K562 (cell line): ENCODE measurements at regions not wholly inside any gene's neighbourhood (a gene's known extent, or its start where the extent isn't known, plus 50 kb on each side); places are given as distances from the start of the nearest gene placed in this dataset.

Source experiments
- ATAC-seq: fragments of 200-7000 bp; cut with Tn5 transposase; 3 replicates; pipeline ENCODE4 v1.9.1; 2020; ENCODE audit warnings: moderate library complexity
- BruUV-seq: library from RNA; stranded (reverse); fragments of 400-500 nt; replicated peaks from 2 replicates; lab custom pipeline; 2021; lab: Mats Ljungman, UMichigan
- CTCF ChIA-PET: fragments of 300-600 bp; formaldehyde crosslinking; extraction: SDS; loops from one replicate; lab custom pipeline; 2021; ENCODE audit warnings: low intra/inter-chr PET ratio; lab: Yijun Ruan, JAX
- POLR2A ChIA-PET: fragments of 300-600, 350-650 bp; sonication (Branson Sonifier 250); formaldehyde crosslinking; extraction: SDS; loops from one replicate; lab custom pipeline; 2021; ENCODE audit warnings: antibody characterized with exemption, inconsistent platforms; lab: Yijun Ruan, JAX
- DNase-seq, 4 experiments: peaks; one replicate each; pipeline versions ENCODE4 v3.0.0 to v3.0.0-alpha.2; 2011 to 2018; ENCODE audit warnings: low spot score in 3 of 4, mixed read lengths in 3 of 4; ENCODE audit errors: extremely low read depth in 1 of 4
- FAIRE-seq: peaks from 2 replicates; lab custom pipeline; 2011; peaks lifted over from hg19 to GRCh38; lab: Jason Lieb, UNC
- H2AFZ ChIP-seq: 2 replicates; pipeline ENCODE4 v1.6.0; 2011; ENCODE audit warnings: low read depth, low read length, control low read depth, inconsistent platforms
- H3K27ac ChIP-seq: fragments of 200-600 bp; 3 replicates; pipeline ENCODE4 v1.8.0; 2011; ENCODE audit warnings: low read depth, mild to moderate bottlenecking, control low read depth, inconsistent platforms, low read length, moderate library complexity, mixed read lengths; ENCODE audit errors: extremely low read depth
- H3K27me3 ChIP-seq, 2 experiments: fragments of 300-600 bp in 1 of 2; 2 replicates in 1 of 2; 3 replicates in 1 of 2; pipeline versions ENCODE4 v1.6.0 to v1.8.0; 2011; ENCODE audit warnings: inconsistent platforms in 2 of 2, low read length in 2 of 2, mild to moderate bottlenecking in 1 of 2, mixed read lengths in 1 of 2, moderate library complexity in 1 of 2; ENCODE audit not compliant: control insufficient read depth in 2 of 2, insufficient read depth in 2 of 2
- H3K36me3 ChIP-seq: fragments of 300-600 bp; 3 replicates; pipeline ENCODE4 v1.8.0; 2011; ENCODE audit warnings: mild to moderate bottlenecking, low read length, inconsistent platforms; ENCODE audit not compliant: control insufficient read depth, insufficient read depth
- H3K4me1 ChIP-seq, 2 experiments: fragments of 200-600 bp in 1 of 2; replicated peaks in 1 of 2; 2 replicates in 1 of 2; 3 replicates in 1 of 2; pipeline versions ENCODE4 v1.5.1 to v1.8.0; 2011; ENCODE audit warnings: inconsistent platforms in 2 of 2, low read length in 2 of 2, mild to moderate bottlenecking in 1 of 2, mixed read lengths in 1 of 2, moderate library complexity in 1 of 2; ENCODE audit not compliant: control insufficient read depth in 2 of 2, insufficient read depth in 2 of 2
- H3K4me2 ChIP-seq: 2 replicates; pipeline ENCODE4 v1.6.1; 2011; ENCODE audit warnings: low read length, control low read depth, inconsistent platforms, mixed read lengths; ENCODE audit not compliant: insufficient read depth
- H3K4me3 ChIP-seq: fragments of 200-600 bp; sonication (generic), shearing (Covaris generic); 2 replicates; pipeline ENCODE4 v1.5.1; 2016; ENCODE audit warnings: control low read depth, inconsistent platforms
- H3K79me2 ChIP-seq: fragments of 200-600 bp; 3 replicates; pipeline ENCODE4 v1.8.0; 2011; ENCODE audit warnings: low read length, inconsistent platforms; ENCODE audit not compliant: control insufficient read depth, insufficient read depth
- H3K9ac ChIP-seq, 2 experiments: 2 replicates each; pipeline versions ENCODE4 v1.6.0 to v1.6.1; 2011; ENCODE audit warnings: low read depth in 2 of 2, low read length in 2 of 2, control low read depth in 1 of 2, inconsistent platforms in 1 of 2, mild to moderate bottlenecking in 1 of 2, mixed read lengths in 1 of 2; ENCODE audit not compliant: insufficient read depth in 1 of 2
- H3K9me1 ChIP-seq: one replicate; pipeline ENCODE4 v1.6.0; 2011; ENCODE audit warnings: inconsistent platforms, mild to moderate bottlenecking, low read length, moderate library complexity; ENCODE audit not compliant: control insufficient read depth, insufficient read depth
- H3K9me3 ChIP-seq: replicated peaks from 2 replicates; pipeline ENCODE4 v1.5.1; 2011; ENCODE audit warnings: low read depth, low read length, inconsistent platforms; ENCODE audit not compliant: control insufficient read depth, insufficient read depth
- H4K20me1 ChIP-seq: replicated peaks from 2 replicates; pipeline ENCODE4 v1.6.1; 2011; ENCODE audit warnings: low read length, inconsistent platforms, mixed read lengths; ENCODE audit not compliant: control insufficient read depth, insufficient read depth
- ARID2 ChIP-seq: fragments of 450-650 bp; IDR thresholded peaks from 2 replicates; pipeline ENCODE4 v1.6.1; 2017; ENCODE audit warnings: antibody characterized with exemption, mild to moderate bottlenecking
- C11orf30 ChIP-seq: fragments of 450-650 bp; IDR thresholded peaks from 2 replicates; pipeline ENCODE4 v1.6.1; 2016; ENCODE audit warnings: low read depth, mild to moderate bottlenecking
- CCAR2 ChIP-seq: fragments of 200-400 bp; formaldehyde crosslinking; IDR thresholded peaks from 2 replicates; pipeline ENCODE4 v1.6.1; 2017; ENCODE audit warnings: mild to moderate bottlenecking, low read depth, low read length
- HDAC1 ChIP-seq, 2 experiments: fragments of 450-650 bp; IDR thresholded peaks; 2 replicates each; pipeline ENCODE4 v1.6.1; 2016 to 2017; ENCODE audit warnings: inconsistent platforms in 1 of 2, mild to moderate bottlenecking in 1 of 2, moderate library complexity in 1 of 2
- HNRNPH1 ChIP-seq: fragments of 200-400 bp; formaldehyde crosslinking; optimal IDR thresholded peaks from 2 replicates; pipeline ENCODE3; 2017; ENCODE audit warnings: low read depth, mild to moderate bottlenecking, low read length, moderate library complexity
- HNRNPLL ChIP-seq: fragments of 200-400 bp; formaldehyde crosslinking; IDR thresholded peaks from 2 replicates; pipeline ENCODE4 v1.6.1; 2017; ENCODE audit warnings: low read length, low read depth, mild to moderate bottlenecking; ENCODE audit not compliant: poor library complexity, severe bottlenecking
- HNRNPUL1 ChIP-seq: fragments of 200-400 bp; formaldehyde crosslinking; IDR thresholded peaks from 2 replicates; pipeline ENCODE4 v1.6.1; 2017; ENCODE audit warnings: low read length
- HSF4 ChIP-seq: fragments of 250-450 bp; sonication (Bioruptor Pico); IDR thresholded peaks from 2 replicates; pipeline ENCODE4 v2.1.2; 2022; ENCODE audit warnings: mild to moderate bottlenecking, moderate library complexity, borderline replicate concordance
- NFXL1 ChIP-seq: fragments of 450-650 bp; formaldehyde crosslinking; IDR thresholded peaks from 2 replicates; pipeline ENCODE4 v1.4.0; 2021; ENCODE audit warnings: mild to moderate bottlenecking
- POLR2A ChIP-seq: fragments of 450-650 bp; conservative IDR thresholded peaks from 2 replicates; pipeline ENCODE4 v1.6.1; 2016
- POLR3G ChIP-seq: IDR thresholded peaks from 2 replicates; pipeline ENCODE4 v1.6.1; 2011; ENCODE audit not compliant: insufficient read length, insufficient replicate concordance; ENCODE audit errors: extremely low read depth
- TAL1 ChIP-seq: fragments of 450-650 bp; IDR thresholded peaks from 2 replicates; pipeline ENCODE4 v1.6.1; 2016; ENCODE audit warnings: mild to moderate bottlenecking
- ZBED1 ChIP-seq: IDR thresholded peaks from 2 replicates; pipeline ENCODE4 v1.6.1; 2014
- ZNF384 ChIP-seq: IDR thresholded peaks from 2 replicates; pipeline ENCODE4 v1.6.1; 2012; ENCODE audit warnings: low read depth, low read length, improper control_type of control experiment
- WGBS: fragments of 100-300 bp; shearing (Covaris generic); methylation state at CpG from one replicate; pipeline ENCODE4 v1.1.6; 2016; ENCODE audit warnings: low coverage, mixed read lengths; ENCODE audit not compliant: insufficient coverage; ENCODE audit errors: missing lambda C conversion rate; 5-methylcytosine and 5-hydroxymethylcytosine counted together
- in situ Hi-C: fragments of 300-500 bp; cut with MboI; formaldehyde crosslinking; loops from 4 replicates; pipeline ENCODE4 v1.15.0; 2018; ENCODE audit warnings: inconsistent platforms, mixed read lengths
- intact Hi-C: fragments of 100-400 bp; cut with micrococcal nuclease; formaldehyde crosslinking; loops from 2 replicates; pipeline ENCODE4 v1.14.2; 2022
- TF ChIP-seq, protein P1 (sequence below): sonication (generic); formaldehyde crosslinking; IDR thresholded peaks from 2 replicates; pipeline ENCODE4 v1.8.0; 2022; ENCODE audit warnings: mild to moderate bottlenecking, missing genetic modification reagents
- TF ChIP-seq, protein P2 (sequence below): sonication (generic); formaldehyde crosslinking; IDR thresholded peaks from 2 replicates; pipeline ENCODE4 v1.8.0; 2022; ENCODE audit warnings: mild to moderate bottlenecking, missing genetic modification reagents

DNA sequence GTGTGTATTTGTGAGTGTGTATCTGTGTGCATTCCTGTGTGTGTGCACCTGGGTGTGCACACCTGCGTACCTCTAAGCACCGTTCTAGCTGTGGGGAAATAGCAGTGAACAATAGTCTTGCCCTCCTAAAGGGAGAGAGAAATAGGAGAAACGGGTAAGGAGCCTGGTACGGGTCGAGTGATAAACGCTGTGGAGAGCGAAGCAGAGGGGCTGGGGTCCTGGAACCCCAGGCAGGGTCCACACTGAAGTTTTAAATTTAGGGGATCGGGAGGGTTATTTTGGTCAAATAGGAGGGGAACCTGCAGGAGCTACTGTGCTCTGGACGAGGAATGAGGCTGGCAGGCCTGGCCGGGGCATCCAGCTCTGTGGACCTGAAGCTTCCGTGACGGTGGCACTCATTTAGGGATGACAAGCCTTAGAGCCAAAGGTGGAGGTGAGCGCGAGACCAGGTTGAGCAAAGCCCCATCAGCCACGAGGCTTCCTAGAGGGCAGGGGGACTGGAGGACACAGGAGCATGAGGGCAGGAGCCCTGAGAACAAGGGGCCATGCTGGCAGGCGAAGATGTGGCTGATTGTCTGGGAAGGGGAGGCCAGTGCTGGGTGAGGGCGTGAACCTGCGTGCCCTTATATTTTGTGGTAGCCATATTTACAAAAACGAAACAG is 188.0 kb downstream of the RTP5 start (continued):
- TF ChIP-seq, protein P1, sequence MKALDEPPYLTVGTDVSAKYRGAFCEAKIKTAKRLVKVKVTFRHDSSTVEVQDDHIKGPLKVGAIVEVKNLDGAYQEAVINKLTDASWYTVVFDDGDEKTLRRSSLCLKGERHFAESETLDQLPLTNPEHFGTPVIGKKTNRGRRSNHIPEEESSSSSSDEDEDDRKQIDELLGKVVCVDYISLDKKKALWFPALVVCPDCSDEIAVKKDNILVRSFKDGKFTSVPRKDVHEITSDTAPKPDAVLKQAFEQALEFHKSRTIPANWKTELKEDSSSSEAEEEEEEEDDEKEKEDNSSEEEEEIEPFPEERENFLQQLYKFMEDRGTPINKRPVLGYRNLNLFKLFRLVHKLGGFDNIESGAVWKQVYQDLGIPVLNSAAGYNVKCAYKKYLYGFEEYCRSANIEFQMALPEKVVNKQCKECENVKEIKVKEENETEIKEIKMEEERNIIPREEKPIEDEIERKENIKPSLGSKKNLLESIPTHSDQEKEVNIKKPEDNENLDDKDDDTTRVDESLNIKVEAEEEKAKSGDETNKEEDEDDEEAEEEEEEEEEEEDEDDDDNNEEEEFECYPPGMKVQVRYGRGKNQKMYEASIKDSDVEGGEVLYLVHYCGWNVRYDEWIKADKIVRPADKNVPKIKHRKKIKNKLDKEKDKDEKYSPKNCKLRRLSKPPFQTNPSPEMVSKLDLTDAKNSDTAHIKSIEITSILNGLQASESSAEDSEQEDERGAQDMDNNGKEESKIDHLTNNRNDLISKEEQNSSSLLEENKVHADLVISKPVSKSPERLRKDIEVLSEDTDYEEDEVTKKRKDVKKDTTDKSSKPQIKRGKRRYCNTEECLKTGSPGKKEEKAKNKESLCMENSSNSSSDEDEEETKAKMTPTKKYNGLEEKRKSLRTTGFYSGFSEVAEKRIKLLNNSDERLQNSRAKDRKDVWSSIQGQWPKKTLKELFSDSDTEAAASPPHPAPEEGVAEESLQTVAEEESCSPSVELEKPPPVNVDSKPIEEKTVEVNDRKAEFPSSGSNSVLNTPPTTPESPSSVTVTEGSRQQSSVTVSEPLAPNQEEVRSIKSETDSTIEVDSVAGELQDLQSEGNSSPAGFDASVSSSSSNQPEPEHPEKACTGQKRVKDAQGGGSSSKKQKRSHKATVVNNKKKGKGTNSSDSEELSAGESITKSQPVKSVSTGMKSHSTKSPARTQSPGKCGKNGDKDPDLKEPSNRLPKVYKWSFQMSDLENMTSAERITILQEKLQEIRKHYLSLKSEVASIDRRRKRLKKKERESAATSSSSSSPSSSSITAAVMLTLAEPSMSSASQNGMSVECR = no peak

DNA sequence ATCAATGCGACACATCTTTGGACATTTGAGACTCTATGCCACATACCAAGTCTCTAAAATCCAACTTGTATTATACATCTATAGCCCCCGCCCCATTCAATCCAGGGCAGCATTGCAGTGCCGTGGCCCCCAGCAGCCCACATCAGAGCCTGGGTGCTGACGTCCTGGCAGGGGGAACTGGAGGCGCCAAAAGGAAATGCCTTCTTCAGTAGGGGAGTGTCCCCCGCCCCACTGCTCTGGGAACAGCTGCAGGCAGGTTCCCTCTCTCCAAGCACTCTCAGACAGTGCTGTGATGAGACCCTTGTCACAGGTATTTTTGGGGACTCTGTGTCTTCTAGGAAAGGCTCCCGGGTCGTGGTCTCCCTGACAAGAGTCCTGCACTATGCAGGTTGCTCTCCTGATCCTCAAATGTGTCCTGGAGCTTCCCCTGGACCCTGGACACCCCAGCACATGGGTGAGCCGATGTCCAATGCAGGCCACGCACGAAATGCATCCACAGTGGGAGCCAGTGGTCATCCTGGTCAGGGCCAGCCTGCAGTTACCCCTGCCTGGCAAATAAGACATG is 188.7 kb downstream of the RTP5 start:
- Histone ChIP-seq H3K9me3 (no peaks in the 10 kb centered on the region), H3K9ac (no peak overlapping the region), H3K27me3 (peaks cover 31 to 52% of the 10 kb centered on the region in 2 experiments), H3K9me1 (no peaks in the 10 kb centered on the region), H3K79me2 (no peaks in the 10 kb centered on the region), H3K4me1 (peaks cover 0 to 10% of the 10 kb centered on the region in 2 experiments; a peak in 2 of 5 replicates), H2AFZ (no peak overlapping the region), H4K20me1 (no peaks in the 10 kb centered on the region), H3K36me3 (no peaks in the 10 kb centered on the region), H3K27ac (no peak overlapping the region), H3K4me3 (no peak overlapping the region), H3K4me2 (no peak overlapping the region)
- in situ Hi-C loops = no loop called here
- ChIA-PET POLR2A (no interaction called here), CTCF (no interaction called here)
- intact Hi-C loops = no loop called here
- no peak for DNase-seq
- ATAC-seq = no peak
- BruUV-seq = no TSS peak
- no peak for FAIRE-seq
- WGBS = 8% methylated on average over 5 of the region's 11 CpGs
- TF ChIP-seq TAL1 (no peak), HNRNPLL (no peak), HNRNPH1 (no peak), NFXL1 (no peak), ZBED1 (no peak), ZNF384 (no peak), HNRNPUL1 (no peak), HSF4 (no peak), CCAR2 (no peak), ARID2 (no peak), C11orf30 (no peak), POLR3G (no peak), HDAC1 (IDR thresholded peaks at IDR 0.05) (no peak), POLR2A (no peak)
- TF ChIP-seq, protein P2, sequence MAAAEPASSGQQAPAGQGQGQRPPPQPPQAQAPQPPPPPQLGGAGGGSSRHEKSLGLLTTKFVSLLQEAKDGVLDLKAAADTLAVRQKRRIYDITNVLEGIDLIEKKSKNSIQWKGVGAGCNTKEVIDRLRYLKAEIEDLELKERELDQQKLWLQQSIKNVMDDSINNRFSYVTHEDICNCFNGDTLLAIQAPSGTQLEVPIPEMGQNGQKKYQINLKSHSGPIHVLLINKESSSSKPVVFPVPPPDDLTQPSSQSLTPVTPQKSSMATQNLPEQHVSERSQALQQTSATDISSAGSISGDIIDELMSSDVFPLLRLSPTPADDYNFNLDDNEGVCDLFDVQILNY (CRISPR knock-in tag) = no peak
